A549 (cell line): ENCODE measurements at regions not wholly inside any gene's neighbourhood (a gene's known extent, or its start where the extent isn't known, plus 50 kb on each side); places are given as distances from the start of the nearest gene placed in this dataset.

Source experiments
- ATAC-seq, 2 experiments: fragments of 200-7000 bp in 1 of 2; fragments of >200 bp in 1 of 2; cut with Nextera tagmentation in 1 of 2; cut with Tn5 transposase in 1 of 2; 3 replicates each; pipeline versions ENCODE4 v1.8.0 to v1.9.1; 2018 to 2020; ENCODE audit warnings: mild to moderate bottlenecking in 1 of 2, moderate library complexity in 1 of 2
- CTCF ChIA-PET: fragments of 300-600 bp; sonication (Branson Sonifier 250); formaldehyde crosslinking; extraction: SDS; loops from one replicate; lab custom pipeline; 2021; ENCODE audit warnings: antibody characterized with exemption, inconsistent platforms; lab: Yijun Ruan, JAX
- POLR2A ChIA-PET: fragments of 350-600 bp; formaldehyde crosslinking; extraction: SDS; loops from one replicate; lab custom pipeline; 2021; ENCODE audit warnings: antibody characterized with exemption, inconsistent platforms; lab: Yijun Ruan, JAX
- DNase-seq, 2 experiments: peaks; one replicate each; pipeline versions ENCODE4 v3.0.0 to v3.0.0-alpha.2; 2011 to 2016; ENCODE audit warnings: low read depth in 1 of 2, low spot score in 1 of 2
- FAIRE-seq: peaks from 2 replicates; lab custom pipeline; 2011; peaks lifted over from hg19 to GRCh38; lab: Jason Lieb, UNC
- H3K27ac ChIP-seq, 2 experiments: fragments of >200 bp; sonication (Bioruptor Twin); formaldehyde crosslinking; 3 replicates each; pipeline ENCODE4 v1.5.1; 2016 to 2017
- H3K4me1 ChIP-seq: fragments of >200 bp; sonication (Bioruptor Twin); formaldehyde crosslinking; 3 replicates; pipeline ENCODE4 v1.6.1; 2016
- H3K4me2 ChIP-seq: fragments of >200 bp; sonication (Bioruptor Twin); formaldehyde crosslinking; 3 replicates; pipeline ENCODE4 v1.6.1; 2016
- H3K4me3 ChIP-seq: fragments of >200 bp; sonication (Bioruptor Twin); formaldehyde crosslinking; 3 replicates; pipeline ENCODE4 v1.5.1; 2016
- H3K9me3 ChIP-seq: fragments of >200 bp; sonication (Bioruptor Twin); formaldehyde crosslinking; 3 replicates; pipeline ENCODE4 v1.6.1; 2016
- CHD2 ChIP-seq: fragments of 150-350 bp; IDR thresholded peaks from 2 replicates; pipeline ENCODE4 v1.6.1; 2014; ENCODE audit warnings: low read length; ENCODE audit not compliant: partially characterized antibody
- CHD4 ChIP-seq: fragments of 200-600 bp; sonication (generic); IDR thresholded peaks from 2 replicates; pipeline ENCODE4 v1.6.1; 2016; ENCODE audit warnings: antibody characterized with exemption, mild to moderate bottlenecking, borderline replicate concordance
- EHF ChIP-seq: fragments of 250-450 bp; sonication (Bioruptor Pico); IDR thresholded peaks from 2 replicates; pipeline ENCODE4 v1.5.0; 2020; ENCODE audit warnings: mild to moderate bottlenecking
- EP300 ChIP-seq, 2 experiments: fragments of >200 bp; sonication (Bioruptor Twin); formaldehyde crosslinking; IDR thresholded peaks; 2 replicates in 1 of 2; 3 replicates in 1 of 2; pipeline ENCODE4 v1.6.1; 2016 to 2017
- HOXA7 ChIP-seq: fragments of 250-450 bp; sonication (Bioruptor Pico); IDR thresholded peaks from 2 replicates; pipeline ENCODE4 v1.5.0; 2020; ENCODE audit warnings: mild to moderate bottlenecking, moderate library complexity
- HOXB13 ChIP-seq: fragments of 250-450 bp; sonication (Bioruptor Pico); IDR thresholded peaks from 2 replicates; pipeline ENCODE4 v1.5.0; 2020; ENCODE audit warnings: low read depth, mild to moderate bottlenecking, moderate library complexity
- KDM5A ChIP-seq: fragments of 200-600 bp; sonication (generic); IDR thresholded peaks from 2 replicates; pipeline ENCODE4 v1.6.1; 2016; ENCODE audit warnings: antibody characterized with exemption, mild to moderate bottlenecking
- MAZ ChIP-seq: fragments of 150-350 bp; IDR thresholded peaks from 2 replicates; pipeline ENCODE4 v1.6.1; 2014; ENCODE audit warnings: antibody characterized with exemption, low read depth, low read length, borderline replicate concordance
- MYC ChIP-seq: IDR thresholded peaks from 2 replicates; pipeline ENCODE4 v1.6.1; 2012; ENCODE audit warnings: mild to moderate bottlenecking, inconsistent platforms, low read length, improper control_type of control experiment, borderline replicate concordance
- NFE2L2 ChIP-seq: fragments of 150-350 bp; conservative IDR thresholded peaks from 2 replicates; pipeline ENCODE4 v1.6.1; 2014; ENCODE audit warnings: low read length
- PHF8 ChIP-seq: fragments of 200-600 bp; sonication (generic); IDR thresholded peaks from 2 replicates; pipeline ENCODE4 v1.6.1; 2016; ENCODE audit warnings: low read depth, mild to moderate bottlenecking, antibody characterized with exemption, moderate library complexity, borderline replicate concordance
- SREBF2 ChIP-seq: fragments of 450-650 bp; IDR thresholded peaks from 2 replicates; pipeline ENCODE4 v1.6.1; 2014; ENCODE audit warnings: mild to moderate bottlenecking, moderate library complexity
- TFCP2L1 ChIP-seq: fragments of 250-450 bp; sonication (Bioruptor Pico); IDR thresholded peaks from 2 replicates; pipeline ENCODE4 v1.5.0; 2021; ENCODE audit warnings: mild to moderate bottlenecking
- ZC3H11A ChIP-seq: fragments of 450-650 bp; IDR thresholded peaks from 2 replicates; pipeline ENCODE4 v1.6.1; 2014; ENCODE audit warnings: antibody characterized with exemption, mild to moderate bottlenecking
- ZNF302 ChIP-seq: fragments of 250-450 bp; sonication (Bioruptor Pico); IDR thresholded peaks from 2 replicates; pipeline ENCODE4 v1.9.0; 2021; ENCODE audit warnings: inconsistent platforms, mild to moderate bottlenecking, moderate library complexity
- ZSCAN20 ChIP-seq: fragments of 250-450 bp; sonication (Bioruptor Pico); IDR thresholded peaks from 2 replicates; pipeline ENCODE4 v1.8.0; 2022; ENCODE audit warnings: mild to moderate bottlenecking, moderate library complexity
- WGBS: methylation state at CpG from one replicate; pipeline ENCODE4 v1.1.6; 2017; ENCODE audit errors: missing lambda C conversion rate; 5-methylcytosine and 5-hydroxymethylcytosine counted together
- TF ChIP-seq, protein P1 (sequence below): fragments of 450-650 bp; IDR thresholded peaks from 2 replicates; pipeline ENCODE4 v1.6.1; 2014; ENCODE audit warnings: antibody characterized with exemption
- TF ChIP-seq, protein P2 (sequence below): fragments of >200 bp; sonication (Bioruptor Twin); formaldehyde crosslinking; IDR thresholded peaks from 2 replicates; pipeline ENCODE4 v1.6.1; 2016
- TF ChIP-seq, protein P3 (sequence below): fragments of >200 bp; sonication (Bioruptor Twin); formaldehyde crosslinking; IDR thresholded peaks from 3 replicates; pipeline ENCODE4 v1.5.1; 2016
- TF ChIP-seq, protein P4 (sequence below): fragments of 250-450 bp; sonication (Bioruptor Pico); IDR thresholded peaks from 2 replicates; pipeline ENCODE4 v1.5.0; 2020; ENCODE audit warnings: low read depth, mild to moderate bottlenecking, moderate library complexity
- TF ChIP-seq, protein P5 (sequence below): fragments of 250-450 bp; sonication (Bioruptor Pico); IDR thresholded peaks from 2 replicates; pipeline ENCODE4 v1.5.0; 2021; ENCODE audit warnings: mild to moderate bottlenecking, moderate library complexity, borderline replicate concordance
- TF ChIP-seq, protein P6 (sequence below): fragments of 150-350 bp; IDR thresholded peaks from 2 replicates; pipeline ENCODE4 v1.6.1; 2014; ENCODE audit warnings: low read depth, mild to moderate bottlenecking, low read length

DNA sequence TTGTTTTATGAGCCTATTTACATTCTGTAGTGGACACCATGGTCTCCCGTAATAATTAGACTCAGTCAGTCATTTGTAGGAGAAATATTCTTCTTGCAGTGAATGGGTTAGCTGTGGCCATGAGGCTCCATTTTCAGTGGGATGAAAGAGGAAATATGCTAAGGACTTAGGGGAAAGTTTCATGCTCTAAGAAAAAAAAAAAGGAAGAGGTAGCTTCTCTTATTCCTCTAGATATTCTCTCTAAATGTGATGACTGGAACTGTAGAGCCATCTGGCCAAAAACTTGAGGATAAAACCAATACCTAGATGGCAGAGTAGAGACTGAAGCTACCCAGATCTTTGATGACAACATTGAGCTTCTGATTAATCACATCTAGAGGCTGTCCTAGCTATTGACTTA is 75.8 kb upstream of the SESN3 start:
- H3K4me1 ChIP-seq = no peaks in the 10 kb centered on the region
- WGBS = 89% methylated on average over 1 of the region's 1 CpG
- H3K27ac ChIP-seq = no peak overlapping the region
- no peak for ATAC-seq
- H3K9me3 ChIP-seq = no peaks in the 10 kb centered on the region
- ChIA-PET POLR2A (no interaction called here), CTCF (no interaction called here)
- TF ChIP-seq, protein P1, sequence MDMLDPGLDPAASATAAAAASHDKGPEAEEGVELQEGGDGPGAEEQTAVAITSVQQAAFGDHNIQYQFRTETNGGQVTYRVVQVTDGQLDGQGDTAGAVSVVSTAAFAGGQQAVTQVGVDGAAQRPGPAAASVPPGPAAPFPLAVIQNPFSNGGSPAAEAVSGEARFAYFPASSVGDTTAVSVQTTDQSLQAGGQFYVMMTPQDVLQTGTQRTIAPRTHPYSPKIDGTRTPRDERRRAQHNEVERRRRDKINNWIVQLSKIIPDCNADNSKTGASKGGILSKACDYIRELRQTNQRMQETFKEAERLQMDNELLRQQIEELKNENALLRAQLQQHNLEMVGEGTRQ = no peak
- TF ChIP-seq PHF8 = no peak
- TF ChIP-seq CHD4 = no peak
- TF ChIP-seq CHD2 = no peak
- no peak for TF ChIP-seq TFCP2L1 (CRISPR knock-in tag)
- TF ChIP-seq KDM5A = no peak
- TF ChIP-seq HOXA7 (CRISPR knock-in tag) = no peak
- TF ChIP-seq, protein P2, sequence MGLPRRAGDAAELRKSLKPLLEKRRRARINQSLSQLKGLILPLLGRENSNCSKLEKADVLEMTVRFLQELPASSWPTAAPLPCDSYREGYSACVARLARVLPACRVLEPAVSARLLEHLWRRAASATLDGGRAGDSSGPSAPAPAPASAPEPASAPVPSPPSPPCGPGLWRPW = no peak
- no peak overlapping the region for H3K4me3 ChIP-seq
- no peak overlapping the region for H3K4me2 ChIP-seq
- FAIRE-seq = no peak
- no peak for DNase-seq

DNA sequence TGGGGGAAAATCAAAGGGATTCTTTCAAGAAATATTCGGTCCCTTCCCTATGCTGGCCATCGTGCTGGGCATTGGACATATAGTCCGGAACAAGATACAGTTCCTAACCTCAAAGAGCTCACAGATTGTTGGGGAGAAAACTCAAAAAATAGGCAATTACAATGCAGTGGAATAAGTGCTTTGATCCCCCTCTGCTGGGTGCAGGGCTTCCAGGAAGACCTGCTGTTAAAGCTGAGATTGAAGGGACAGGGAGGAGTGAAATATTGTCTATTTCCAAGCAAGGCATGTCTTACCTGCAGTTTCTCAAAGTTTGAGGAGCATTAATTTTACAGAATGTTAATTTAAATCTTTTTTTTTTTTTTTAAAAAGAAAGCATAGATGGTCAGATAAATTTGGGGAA is 75.1 kb upstream of the SESN3 start:
- TF ChIP-seq, protein P3, sequence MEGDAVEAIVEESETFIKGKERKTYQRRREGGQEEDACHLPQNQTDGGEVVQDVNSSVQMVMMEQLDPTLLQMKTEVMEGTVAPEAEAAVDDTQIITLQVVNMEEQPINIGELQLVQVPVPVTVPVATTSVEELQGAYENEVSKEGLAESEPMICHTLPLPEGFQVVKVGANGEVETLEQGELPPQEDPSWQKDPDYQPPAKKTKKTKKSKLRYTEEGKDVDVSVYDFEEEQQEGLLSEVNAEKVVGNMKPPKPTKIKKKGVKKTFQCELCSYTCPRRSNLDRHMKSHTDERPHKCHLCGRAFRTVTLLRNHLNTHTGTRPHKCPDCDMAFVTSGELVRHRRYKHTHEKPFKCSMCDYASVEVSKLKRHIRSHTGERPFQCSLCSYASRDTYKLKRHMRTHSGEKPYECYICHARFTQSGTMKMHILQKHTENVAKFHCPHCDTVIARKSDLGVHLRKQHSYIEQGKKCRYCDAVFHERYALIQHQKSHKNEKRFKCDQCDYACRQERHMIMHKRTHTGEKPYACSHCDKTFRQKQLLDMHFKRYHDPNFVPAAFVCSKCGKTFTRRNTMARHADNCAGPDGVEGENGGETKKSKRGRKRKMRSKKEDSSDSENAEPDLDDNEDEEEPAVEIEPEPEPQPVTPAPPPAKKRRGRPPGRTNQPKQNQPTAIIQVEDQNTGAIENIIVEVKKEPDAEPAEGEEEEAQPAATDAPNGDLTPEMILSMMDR = no peak
- TF ChIP-seq TFCP2L1 (CRISPR knock-in tag) (no peak), ZC3H11A (no peak), MAZ (no peak), SREBF2 (no peak), NFE2L2 (no peak), ZNF302 (no peak), EHF (CRISPR knock-in tag) (no peak), ZSCAN20 (CRISPR knock-in tag) (no peak), HOXB13 (no peak), MYC (no peak), EP300 (IDR thresholded peaks at IDR 0.05) (no peak)
- TF ChIP-seq, protein P4, sequence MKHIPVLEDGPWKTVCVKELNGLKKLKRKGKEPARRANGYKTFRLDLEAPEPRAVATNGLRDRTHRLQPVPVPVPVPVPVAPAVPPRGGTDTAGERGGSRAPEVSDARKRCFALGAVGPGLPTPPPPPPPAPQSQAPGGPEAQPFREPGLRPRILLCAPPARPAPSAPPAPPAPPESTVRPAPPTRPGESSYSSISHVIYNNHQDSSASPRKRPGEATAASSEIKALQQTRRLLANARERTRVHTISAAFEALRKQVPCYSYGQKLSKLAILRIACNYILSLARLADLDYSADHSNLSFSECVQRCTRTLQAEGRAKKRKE (CRISPR knock-in tag) = no peak
- TF ChIP-seq, protein P5, sequence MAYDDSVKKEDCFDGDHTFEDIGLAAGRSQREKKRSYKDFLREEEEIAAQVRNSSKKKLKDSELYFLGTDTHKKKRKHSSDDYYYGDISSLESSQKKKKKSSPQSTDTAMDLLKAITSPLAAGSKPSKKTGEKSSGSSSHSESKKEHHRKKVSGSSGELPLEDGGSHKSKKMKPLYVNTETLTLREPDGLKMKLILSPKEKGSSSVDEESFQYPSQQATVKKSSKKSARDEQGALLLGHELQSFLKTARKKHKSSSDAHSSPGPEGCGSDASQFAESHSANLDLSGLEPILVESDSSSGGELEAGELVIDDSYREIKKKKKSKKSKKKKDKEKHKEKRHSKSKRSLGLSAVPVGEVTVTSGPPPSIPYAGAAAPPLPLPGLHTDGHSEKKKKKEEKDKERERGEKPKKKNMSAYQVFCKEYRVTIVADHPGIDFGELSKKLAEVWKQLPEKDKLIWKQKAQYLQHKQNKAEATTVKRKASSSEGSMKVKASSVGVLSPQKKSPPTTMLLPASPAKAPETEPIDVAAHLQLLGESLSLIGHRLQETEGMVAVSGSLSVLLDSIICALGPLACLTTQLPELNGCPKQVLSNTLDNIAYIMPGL (CRISPR knock-in tag) = no peak
- TF ChIP-seq, protein P6, sequence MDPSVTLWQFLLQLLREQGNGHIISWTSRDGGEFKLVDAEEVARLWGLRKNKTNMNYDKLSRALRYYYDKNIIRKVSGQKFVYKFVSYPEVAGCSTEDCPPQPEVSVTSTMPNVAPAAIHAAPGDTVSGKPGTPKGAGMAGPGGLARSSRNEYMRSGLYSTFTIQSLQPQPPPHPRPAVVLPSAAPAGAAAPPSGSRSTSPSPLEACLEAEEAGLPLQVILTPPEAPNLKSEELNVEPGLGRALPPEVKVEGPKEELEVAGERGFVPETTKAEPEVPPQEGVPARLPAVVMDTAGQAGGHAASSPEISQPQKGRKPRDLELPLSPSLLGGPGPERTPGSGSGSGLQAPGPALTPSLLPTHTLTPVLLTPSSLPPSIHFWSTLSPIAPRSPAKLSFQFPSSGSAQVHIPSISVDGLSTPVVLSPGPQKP = no peak
- TF ChIP-seq, protein P1 = no peak
- ChIA-PET CTCF (no interaction called here), POLR2A (no interaction called here)
- DNase-seq (no peak), FAIRE-seq (no peak), ATAC-seq (no peak)
- Histone ChIP-seq H3K27ac (no peak overlapping the region), H3K9me3 (no peaks in the 10 kb centered on the region), H3K4me2 (no peak overlapping the region), H3K4me1 (no peaks in the 10 kb centered on the region), H3K4me3 (no peak overlapping the region)
- 68% methylated on average over 3 of the region's 3 CpGs for WGBS
